ENCODE measurements at regions not wholly inside any gene's neighbourhood (a gene's known extent, or its start where the extent isn't known, plus 50 kb on each side); places are given as distances from the start of the nearest gene placed in this dataset.

- H3K9me3 ChIP-seq (ENCODE audit: control insufficient read depth in 1 of 2, low read length in 2 of 2), result no peaks in the 10 kb centered on the region
- DNase-seq, result no peak
- no peaks in the 10 kb centered on the region for H3K27me3 ChIP-seq (ENCODE audit: insufficient read depth, low read length)
- peaks cover 0 to 9% (median 4%) of the 10 kb centered on the region in 4 donors for H3K4me1 Mint-ChIP-seq
- no peaks in the 10 kb centered on the region for H3K36me3 ChIP-seq (ENCODE audit: insufficient read depth, low read length)
- H3K4me3 Mint-ChIP-seq, result no peak overlapping the region
- peaks cover 1% of the 10 kb centered on the region in 2 donors for H3K27me3 Mint-ChIP-seq
- no peak overlapping the region for H3K27ac ChIP-seq (ENCODE audit: low read depth, low read length)
- no peak overlapping the region for H3K4me3 ChIP-seq (ENCODE audit: low read length in 2 of 2)
- H3K4me1 ChIP-seq (ENCODE audit: insufficient read depth, low read length), result peaks cover 5% of the 10 kb centered on the region
- intact Hi-C loops (cut with micrococcal nuclease), result no loop called here
- ChIA-PET POLR2A (ENCODE audit: partially characterized antibody) (no interaction called here), CTCF (ENCODE audit: partially characterized antibody) (no interaction called here)
- no peaks in the 10 kb centered on the region for H3K9me3 Mint-ChIP-seq
- no peak overlapping the region for H3K27ac Mint-ChIP-seq
- no peaks in the 10 kb centered on the region for H3K36me3 Mint-ChIP-seq
These were observed 89.1 kb downstream of the MID1IP1 start for GRCh38 chrX:38890326-38890725.

DNA sequence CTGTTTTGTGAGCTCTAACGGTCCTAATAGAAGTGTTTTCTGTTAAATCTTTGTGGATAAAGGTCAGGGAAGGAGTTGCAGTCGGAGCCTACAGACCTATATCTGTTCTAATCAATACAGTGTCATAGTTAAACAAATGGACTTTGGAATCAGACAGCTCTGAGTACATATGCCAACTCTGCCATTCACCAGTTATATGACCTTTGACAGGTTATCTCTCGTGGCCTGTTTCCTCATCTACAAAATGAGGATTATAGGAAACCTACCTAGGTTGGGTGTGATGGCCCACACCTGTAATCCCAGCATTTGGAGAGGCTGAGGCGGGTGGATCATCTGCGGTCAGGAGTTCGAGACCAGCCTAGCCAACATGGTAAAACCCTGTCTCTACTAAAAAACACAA lies 89.7 kb downstream of the MID1IP1 start:
- Mint-ChIP-seq H3K4me1 (peaks cover 0 to 9% (median 4%) of the 10 kb centered on the region in 4 donors), H3K27ac (peak overlapping the region in 1 of 7 donors; percentile 42), H3K9me3 (no peaks in the 10 kb centered on the region), H3K4me3 (no peak overlapping the region), H3K36me3 (no peaks in the 10 kb centered on the region), H3K27me3 (peaks cover 1% of the 10 kb centered on the region in 2 donors)
- Histone ChIP-seq H3K9me3 (ENCODE audit: control insufficient read depth in 1 of 2, low read length in 2 of 2) (no peaks in the 10 kb centered on the region), H3K4me3 (ENCODE audit: low read length in 2 of 2) (no peak overlapping the region), H3K4me1 (ENCODE audit: insufficient read depth, low read length) (peaks cover 5% of the 10 kb centered on the region), H3K27me3 (ENCODE audit: insufficient read depth, low read length) (no peaks in the 10 kb centered on the region), H3K27ac (ENCODE audit: low read depth, low read length) (no peak overlapping the region), H3K36me3 (ENCODE audit: insufficient read depth, low read length) (no peaks in the 10 kb centered on the region)
- DNase-seq, result no peak
- POLR2A ChIA-PET (ENCODE audit: partially characterized antibody), result no interaction called here
- CTCF ChIA-PET (ENCODE audit: partially characterized antibody), result no interaction called here
- intact Hi-C loops (cut with micrococcal nuclease), result no loop called here

DNA sequence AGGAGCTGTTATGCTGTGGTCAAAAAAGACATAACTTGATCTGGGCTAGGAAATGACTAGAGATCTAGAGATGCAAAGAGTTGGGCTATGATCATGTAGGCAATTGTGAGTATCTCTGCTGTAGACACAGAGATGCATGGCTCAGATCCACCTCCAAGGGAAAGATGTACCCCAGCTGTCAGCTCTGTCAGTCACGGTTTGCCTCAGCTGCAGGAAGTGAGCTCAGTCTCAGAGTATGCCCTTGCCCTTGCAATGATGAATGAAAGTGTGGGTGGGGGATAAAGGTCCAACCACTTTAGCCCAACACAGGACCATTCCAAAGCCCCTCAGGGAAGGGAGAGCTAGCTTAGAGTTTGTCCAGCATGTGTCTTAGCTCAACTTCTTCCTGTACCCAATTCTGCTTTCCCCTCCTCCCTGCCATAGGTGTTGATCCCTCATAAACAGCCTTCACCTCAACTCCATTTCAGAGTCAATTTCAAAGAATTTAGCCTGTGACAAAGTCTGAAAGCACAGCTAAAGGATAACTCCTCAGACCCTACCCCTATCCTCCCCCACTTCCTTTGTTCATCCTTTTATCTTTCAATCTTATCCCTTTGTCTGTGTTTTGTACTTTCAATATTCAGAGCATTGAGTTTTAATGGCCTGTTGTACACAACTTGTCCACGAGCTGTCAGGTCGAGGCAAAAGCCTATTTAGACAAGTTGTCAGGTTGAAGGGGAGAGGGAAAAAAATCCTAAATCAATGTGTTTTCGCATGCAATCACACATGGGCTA lies 90.6 kb downstream of the MID1IP1 start:
- Histone ChIP-seq H3K9me3 (ENCODE audit: control insufficient read depth in 1 of 2, low read length in 2 of 2) (no peaks in the 10 kb centered on the region), H3K27ac (ENCODE audit: low read depth, low read length) (no peak overlapping the region), H3K36me3 (ENCODE audit: insufficient read depth, low read length) (no peaks in the 10 kb centered on the region), H3K27me3 (ENCODE audit: insufficient read depth, low read length) (no peaks in the 10 kb centered on the region), H3K4me1 (ENCODE audit: insufficient read depth, low read length) (peaks cover 5% of the 10 kb centered on the region), H3K4me3 (ENCODE audit: low read length in 2 of 2) (no peak overlapping the region)
- POLR2A ChIA-PET (ENCODE audit: partially characterized antibody), result no interaction called here
- Mint-ChIP-seq H3K27me3 (peaks cover 1 to 3% of the 10 kb centered on the region in 2 donors), H3K36me3 (no peaks in the 10 kb centered on the region), H3K4me3 (no peak overlapping the region), H3K4me1 (peaks cover 0 to 9% (median 4%) of the 10 kb centered on the region in 4 donors), H3K27ac (peak overlapping the region in 1 of 7 donors; percentile 16), H3K9me3 (no peaks in the 10 kb centered on the region)
- intact Hi-C loops (cut with micrococcal nuclease), result no loop called here
- CTCF ChIA-PET (ENCODE audit: partially characterized antibody), result no interaction called here
- DNase-seq, result no peak

DNA sequence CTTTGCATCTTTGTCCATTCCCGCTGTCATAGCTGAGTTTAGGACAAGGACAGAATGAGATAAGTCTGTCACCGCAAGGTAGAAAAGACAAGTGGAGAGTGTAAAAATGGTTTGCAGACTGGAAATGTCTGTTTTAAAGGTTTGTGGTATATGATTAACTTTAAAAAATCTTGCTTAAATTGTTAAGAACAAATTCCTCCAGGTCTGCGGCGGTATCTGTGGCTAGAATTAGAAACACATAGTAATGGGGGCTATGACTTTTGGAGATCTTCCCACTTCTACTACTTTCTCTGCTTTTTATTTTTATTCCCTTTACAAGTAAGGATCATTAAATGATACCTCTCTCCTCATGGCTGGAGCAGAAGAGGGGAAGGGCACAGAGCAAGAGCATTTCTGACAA lies 92.2 kb downstream of the MID1IP1 start:
- Histone ChIP-seq H3K9me3 (ENCODE audit: control insufficient read depth in 1 of 2, low read length in 2 of 2) (no peaks in the 10 kb centered on the region), H3K4me3 (ENCODE audit: low read length in 2 of 2) (no peak overlapping the region), H3K36me3 (ENCODE audit: insufficient read depth, low read length) (no peaks in the 10 kb centered on the region), H3K27me3 (ENCODE audit: insufficient read depth, low read length) (no peaks in the 10 kb centered on the region), H3K27ac (ENCODE audit: low read depth, low read length) (no peak overlapping the region), H3K4me1 (ENCODE audit: insufficient read depth, low read length) (peaks cover 5% of the 10 kb centered on the region)
- DNase-seq, result no peak
- intact Hi-C loops (cut with micrococcal nuclease), result no loop called here
- H3K27me3 Mint-ChIP-seq, result peaks cover 1 to 3% of the 10 kb centered on the region in 2 donors
- ChIA-PET POLR2A (ENCODE audit: partially characterized antibody) (no interaction called here), CTCF (ENCODE audit: partially characterized antibody) (no interaction called here)
- no peak overlapping the region for H3K27ac Mint-ChIP-seq
- no peaks in the 10 kb centered on the region for H3K9me3 Mint-ChIP-seq
- H3K4me1 Mint-ChIP-seq, result peaks cover 0 to 9% (median 4%) of the 10 kb centered on the region in 4 donors
- H3K36me3 Mint-ChIP-seq, result no peaks in the 10 kb centered on the region
- no peak overlapping the region for H3K4me3 Mint-ChIP-seq

DNA sequence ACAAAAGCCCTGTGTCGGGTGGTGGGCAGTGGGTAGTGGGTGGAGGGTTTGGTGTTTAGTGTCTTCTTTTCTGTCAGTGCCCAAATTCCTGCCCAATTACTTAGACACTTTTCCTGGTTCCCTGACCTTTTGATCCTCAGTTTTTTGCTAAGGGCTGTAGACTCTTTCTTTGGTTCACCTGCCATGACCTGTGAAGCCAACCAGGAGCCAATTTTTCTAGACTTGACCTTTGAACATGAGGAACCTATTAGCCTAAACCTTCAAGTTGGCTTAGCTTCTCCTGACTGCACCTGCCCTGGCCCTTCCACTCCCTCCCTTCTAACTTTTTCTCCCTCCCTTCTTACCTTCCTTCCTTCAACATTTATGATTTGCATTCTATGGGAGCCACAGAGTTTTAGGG lies 94.5 kb downstream of the MID1IP1 start:
- no peak overlapping the region for H3K27ac ChIP-seq (ENCODE audit: low read depth, low read length)
- no peak overlapping the region for H3K4me3 ChIP-seq (ENCODE audit: low read length in 2 of 2)
- Mint-ChIP-seq H3K27ac (no peak overlapping the region), H3K4me1 (peaks cover 0 to 9% (median 4%) of the 10 kb centered on the region in 4 donors), H3K4me3 (no peak overlapping the region), H3K27me3 (peaks cover 1 to 3% of the 10 kb centered on the region in 2 donors), H3K9me3 (no peaks in the 10 kb centered on the region), H3K36me3 (no peaks in the 10 kb centered on the region)
- no peaks in the 10 kb centered on the region for H3K9me3 ChIP-seq (ENCODE audit: control insufficient read depth in 1 of 2, low read length in 2 of 2)
- peaks cover 5% of the 10 kb centered on the region for H3K4me1 ChIP-seq (ENCODE audit: insufficient read depth, low read length)
- ChIA-PET CTCF (ENCODE audit: partially characterized antibody) (no interaction called here), POLR2A (ENCODE audit: partially characterized antibody) (no interaction called here)
- H3K36me3 ChIP-seq (ENCODE audit: insufficient read depth, low read length), result no peaks in the 10 kb centered on the region
- H3K27me3 ChIP-seq (ENCODE audit: insufficient read depth, low read length), result no peaks in the 10 kb centered on the region
- no peak for DNase-seq
- intact Hi-C loops (cut with micrococcal nuclease), result no loop called here

GRCh38 chrX:38896724-38897298 lies 95.6 kb downstream of the MID1IP1 start:
- CTCF ChIA-PET (ENCODE audit: partially characterized antibody), result no interaction called here
- POLR2A ChIA-PET (ENCODE audit: partially characterized antibody), result no interaction called here
- H3K27me3 Mint-ChIP-seq, result peaks cover 1 to 3% of the 10 kb centered on the region in 2 donors

DNA sequence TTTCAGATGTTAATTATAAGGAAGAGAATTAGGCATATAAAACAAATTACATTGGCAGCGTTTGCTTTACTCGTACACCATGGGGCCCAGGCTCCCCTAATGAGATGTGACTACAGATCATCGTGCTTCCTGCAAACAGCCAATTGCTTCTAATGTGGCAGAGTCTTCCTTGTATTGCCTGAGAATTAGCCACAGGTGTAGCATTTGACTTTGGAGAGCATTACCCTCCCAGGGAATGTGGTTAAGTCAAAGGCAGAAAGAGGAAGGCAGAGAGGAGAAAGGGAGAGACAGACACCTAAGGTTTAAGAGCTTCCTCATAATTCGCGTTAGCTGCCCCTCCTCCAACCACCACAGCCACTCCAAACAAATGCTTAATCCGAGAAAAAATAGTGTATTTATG lies 97.0 kb downstream of the MID1IP1 start:
- Mint-ChIP-seq H3K4me1 (no peaks in the 10 kb centered on the region), H3K4me3 (no peak overlapping the region), H3K36me3 (no peaks in the 10 kb centered on the region), H3K27me3 (peaks cover 0 to 2% of the 10 kb centered on the region in 2 donors), H3K27ac (no peak overlapping the region), H3K9me3 (no peaks in the 10 kb centered on the region)
- H3K27ac ChIP-seq (ENCODE audit: low read depth, low read length), result no peak overlapping the region
- no peaks in the 10 kb centered on the region for H3K4me1 ChIP-seq (ENCODE audit: insufficient read depth, low read length)
- H3K4me3 ChIP-seq (ENCODE audit: low read length in 2 of 2), result no peak overlapping the region
- CTCF ChIA-PET (ENCODE audit: partially characterized antibody), result no interaction called here
- intact Hi-C loops (cut with micrococcal nuclease), result no loop called here
- DNase-seq, result no peak
- no peaks in the 10 kb centered on the region for H3K27me3 ChIP-seq (ENCODE audit: insufficient read depth, low read length)
- no peaks in the 10 kb centered on the region for H3K9me3 ChIP-seq (ENCODE audit: control insufficient read depth in 1 of 2, low read length in 2 of 2)
- POLR2A ChIA-PET (ENCODE audit: partially characterized antibody), result no interaction called here
- no peaks in the 10 kb centered on the region for H3K36me3 ChIP-seq (ENCODE audit: insufficient read depth, low read length)

More at GRCh38 chrX:38896724-38897298, 95.6 kb downstream of the MID1IP1 start:
- peaks cover 3% of the 10 kb centered on the region for H3K4me1 ChIP-seq (ENCODE audit: insufficient read depth, low read length)
- peaks cover 0 to 4% (median 2%) of the 10 kb centered on the region in 4 donors for H3K4me1 Mint-ChIP-seq
- no peak overlapping the region for H3K4me3 ChIP-seq (ENCODE audit: low read length in 2 of 2)
- no peak overlapping the region for H3K27ac Mint-ChIP-seq
- H3K9me3 Mint-ChIP-seq, result no peaks in the 10 kb centered on the region
- intact Hi-C loops (cut with micrococcal nuclease), result no loop called here
- H3K36me3 ChIP-seq (ENCODE audit: insufficient read depth, low read length), result no peaks in the 10 kb centered on the region
- no peaks in the 10 kb centered on the region for H3K9me3 ChIP-seq (ENCODE audit: control insufficient read depth in 1 of 2, low read length in 2 of 2)
- no peaks in the 10 kb centered on the region for H3K36me3 Mint-ChIP-seq
- H3K4me3 Mint-ChIP-seq, result no peak overlapping the region
- no peaks in the 10 kb centered on the region for H3K27me3 ChIP-seq (ENCODE audit: insufficient read depth, low read length)
- H3K27ac ChIP-seq (ENCODE audit: low read depth, low read length), result no peak overlapping the region
- DNase-seq, result no peak

Measured in CD4-positive, alpha-beta memory T cell (primary cell).